Sciatic nerve (tissue), 2 donors: ENCODE measurements at regions not wholly inside any gene's neighbourhood (a gene's known extent, or its start where the extent isn't known, plus 50 kb on each side); places are given as distances from the start of the nearest gene placed in this dataset.
"Not testable (repeated sequence)": the region's sequence is repeated elsewhere in the genome, so short reads cannot be mapped to it uniquely, and the experiment has no call there.

Source experiments
- ATAC-seq: fragments of 200-7000 bp; cut with Tn5 transposase; one replicate; pipeline ENCODE4 v1.9.1; 2020; ENCODE audit warnings: mild to moderate bottlenecking, moderate library complexity
- DNase-seq: peaks from one replicate; pipeline ENCODE4 v3.0.0-alpha.2; 2020; ENCODE audit warnings: low spot score
- intact Hi-C: fragments of 100-400 bp; cut with DNase I; formaldehyde crosslinking; loops from one replicate; pipeline ENCODE4 v1.14.2; 2022
- donor health status: DM: no; HTN: no; CAD: no.
- donor health status: DM: no; HTN: no; CAD: no.

- ATAC-seq (no peak), DNase-seq (no peak)
Measured at GRCh38 chr19:56974556-56975207, 134.2 kb upstream of the PEG3 start.

GRCh38 chr19:56976300-56976699, 135.8 kb upstream of the PEG3 start:
- DNase-seq (no peak), ATAC-seq (no peak)
- intact Hi-C loops, result no loop called here

More at GRCh38 chr19:56974556-56975207, 134.2 kb upstream of the PEG3 start:
- intact Hi-C loops, result no loop called here

- DNase-seq, result no peak
- intact Hi-C loops, result no loop called here
- ATAC-seq, result no peak
Measured at GRCh38 chr19:56976995-56977906, 136.7 kb upstream of the PEG3 start.

- DNase-seq (no peak), ATAC-seq (no peak)
- intact Hi-C loops, result no loop called here
Measured at GRCh38 chr19:56978023-56978565, 137.6 kb upstream of the PEG3 start.

- intact Hi-C loops, DNase-seq, ATAC-seq: not testable (repeated sequence)
Measured at GRCh38 chr19:56980326-56980725, 139.5 kb upstream of the USP29 start.

- no peak for DNase-seq
- ATAC-seq, result no peak
- intact Hi-C loops, result no loop called here
Measured at GRCh38 chr19:56980906-56981305, 138.9 kb upstream of the USP29 start.

- intact Hi-C loops, ATAC-seq, DNase-seq: not testable (repeated sequence)
Measured at GRCh38 chr19:56981440-56981839, 138.3 kb upstream of the USP29 start.

- no peak for ATAC-seq
- no peak for DNase-seq
- intact Hi-C loops, result no loop called here
Measured at GRCh38 chr19:56983171-56983570, 136.6 kb upstream of the USP29 start.

- ATAC-seq (no peak), DNase-seq (no peak)
- intact Hi-C loops, result no loop called here
Measured at GRCh38 chr19:56983804-56984203, 136.0 kb upstream of the USP29 start.

GRCh38 chr19:56986386-56986785, 133.4 kb upstream of the USP29 start:
- DNase-seq, result no peak
- intact Hi-C loops, result no loop called here

GRCh38 chr19:56987184-56987583, 132.6 kb upstream of the USP29 start:
- no peak for DNase-seq
- no peak for ATAC-seq
- intact Hi-C loops, result no loop called here

More at GRCh38 chr19:56986386-56986785, 133.4 kb upstream of the USP29 start:
- ATAC-seq, result no peak

GRCh38 chr19:56988299-56988698, 131.5 kb upstream of the USP29 start:
- no peak for DNase-seq
- ATAC-seq, result no peak

GRCh38 chr19:56991912-56992311, 127.9 kb upstream of the USP29 start:
- DNase-seq (no peak), ATAC-seq (no peak)
- intact Hi-C loops, result no loop called here

More at GRCh38 chr19:56988299-56988698, 131.5 kb upstream of the USP29 start:
- intact Hi-C loops, result no loop called here

GRCh38 chr19:56993851-56994250, 125.9 kb upstream of the USP29 start:
- DNase-seq (no peak), ATAC-seq (no peak)
- intact Hi-C loops, result no loop called here

- intact Hi-C loops, result no loop called here
- no peak for DNase-seq
- ATAC-seq, result no peak
Measured at GRCh38 chr19:56994251-56995017, 125.4 kb upstream of the USP29 start.

- no peak for DNase-seq
- intact Hi-C loops, result no loop called here
- no peak for ATAC-seq
Measured at GRCh38 chr19:56995303-56995702, 124.5 kb upstream of the USP29 start.

- intact Hi-C loops, result no loop called here
- no peak for ATAC-seq
- DNase-seq, result no peak
Measured at GRCh38 chr19:57002195-57002601, 117.6 kb upstream of the USP29 start.

- ATAC-seq, result no peak
- DNase-seq, result no peak
- intact Hi-C loops, result no loop called here
Measured at GRCh38 chr19:57002710-57003109, 117.1 kb upstream of the USP29 start.

GRCh38 chr19:57004418-57004817, 115.4 kb upstream of the USP29 start:
- no peak for DNase-seq
- intact Hi-C loops, result no loop called here
- ATAC-seq, result no peak
